HG03196 (cell line): ENCODE measurements at regions not wholly inside any gene's neighbourhood (a gene's known extent, or its start where the extent isn't known, plus 50 kb on each side); places are given as distances from the start of the nearest gene placed in this dataset.
"Not testable (repeated sequence)": the region's sequence is repeated elsewhere in the genome, so short reads cannot be mapped to it uniquely, and the experiment has no call there.

Experiments used
- ATAC-seq: cut with Tn5 transposase; IDR thresholded peaks from one replicate; pipeline ENCODE4 v1.9.1; 2021; ENCODE audit not compliant: unreplicated experiment

GRCh38 chr10:32217216-32217615 is 129.7 kb downstream of the EPC1 start:
- no peak for ATAC-seq

- not testable (repeated sequence) for ATAC-seq
Observed at GRCh38 chr10:32213838-32214237, 133.1 kb downstream of the EPC1 start.

GRCh38 chr10:32211046-32211363 is 136.0 kb downstream of the EPC1 start:
- ATAC-seq: no peak

GRCh38 chr10:32210306-32211045 is 136.5 kb downstream of the EPC1 start:
- ATAC-seq: no peak

- ATAC-seq: not testable (repeated sequence)
Observed at GRCh38 chr10:32208005-32208404, 139.0 kb downstream of the EPC1 start.

- peak; percentile 56 for ATAC-seq
Observed at GRCh38 chr10:32207544-32207943, 139.4 kb downstream of the EPC1 start.

GRCh38 chr10:32205670-32206069 is 141.3 kb downstream of the EPC1 start:
- ATAC-seq: no peak

- no peak for ATAC-seq
Observed at GRCh38 chr10:32204606-32205005, 142.4 kb downstream of the EPC1 start.

GRCh38 chr10:32199714-32200394 is 143.6 kb upstream of the KIF5B start:
- ATAC-seq: no peak

GRCh38 chr10:32197423-32197822 is 141.2 kb upstream of the KIF5B start:
- no peak for ATAC-seq

- no peak for ATAC-seq
Observed at GRCh38 chr10:32190890-32191491, 134.8 kb upstream of the KIF5B start.

- ATAC-seq: no peak
Observed at GRCh38 chr10:32189400-32190084, 133.3 kb upstream of the KIF5B start.

GRCh38 chr10:32188601-32189000 is 132.4 kb upstream of the KIF5B start:
- ATAC-seq: not testable (repeated sequence)

- ATAC-seq: no peak
Observed at GRCh38 chr10:32187686-32188085, 131.5 kb upstream of the KIF5B start.

GRCh38 chr10:32183652-32184051 is 127.4 kb upstream of the KIF5B start:
- not testable (repeated sequence) for ATAC-seq

- no peak for ATAC-seq
Observed at GRCh38 chr10:32182476-32182875, 126.3 kb upstream of the KIF5B start.

- ATAC-seq: no peak
Observed at GRCh38 chr10:32180390-32181280, 124.4 kb upstream of the KIF5B start.

GRCh38 chr10:32179836-32180235 is 123.6 kb upstream of the KIF5B start:
- ATAC-seq: no peak

GRCh38 chr10:32177594-32177993 is 121.4 kb upstream of the KIF5B start:
- ATAC-seq: not testable (repeated sequence)

GRCh38 chr10:32175629-32176028 is 119.4 kb upstream of the KIF5B start:
- ATAC-seq: no peak
